Activated CD4-positive, CD25-positive, alpha-beta regulatory T cell treated with anti-CD3 and anti-CD28 coated beads, Interleukin-2, amount 50 U/mL, for 24 hours (primary cell): ENCODE measurements at regions not wholly inside any gene's neighbourhood (a gene's known extent, or its start where the extent isn't known, plus 50 kb on each side); places are given as distances from the start of the nearest gene placed in this dataset.

Experiments
- ATAC-seq, 2 donors: fragments of 150-1000 bp; cut with Tn5 transposase; one replicate each; pipeline ENCODE4 v1.10.0; 2021; ENCODE audit warnings: mild to moderate bottlenecking in 1 of 2, moderate library complexity in 1 of 2

- no peak for ATAC-seq
These were observed 182.2 kb downstream of the USP12 start for GRCh38 chr13:26989261-26989956.

- no peak for ATAC-seq
These were observed 183.4 kb downstream of the USP12 start for GRCh38 chr13:26988059-26988769.

- ATAC-seq: no peak
These were observed 184.1 kb downstream of the USP12 start for GRCh38 chr13:26987486-26988013.

- ATAC-seq: peak; percentile 81 to 87
These were observed 186.2 kb downstream of the USP12 start for GRCh38 chr13:26985285-26985878.

GRCh38 chr13:26984337-26984736 lies 187.3 kb downstream of the USP12 start:
- no peak for ATAC-seq

- ATAC-seq: no peak
These were observed 187.9 kb downstream of the USP12 start for GRCh38 chr13:26983543-26984320.

- no peak for ATAC-seq
These were observed 191.2 kb downstream of the USP12 start for GRCh38 chr13:26980099-26981031.

GRCh38 chr13:26979334-26979733 lies 192.3 kb downstream of the USP12 start:
- ATAC-seq: no peak

GRCh38 chr13:26978081-26978860 lies 193.3 kb downstream of the USP12 start:
- ATAC-seq: no peak

- ATAC-seq: no peak
These were observed 194.1 kb downstream of the USP12 start for GRCh38 chr13:26977541-26977940.

- no peak for ATAC-seq
These were observed 195.3 kb downstream of the USP12 start for GRCh38 chr13:26976313-26976712.

GRCh38 chr13:26973946-26974345 lies 197.7 kb downstream of the USP12 start:
- ATAC-seq: no peak

- no peak for ATAC-seq
These were observed 198.3 kb downstream of the USP12 start for GRCh38 chr13:26973295-26973694.

GRCh38 chr13:26971990-26972887 lies 199.4 kb downstream of the USP12 start:
- ATAC-seq: peak in 1 of 2 donors; percentile 34

GRCh38 chr13:26968431-26969341 lies 202.9 kb downstream of the USP12 start:
- ATAC-seq: no peak

GRCh38 chr13:26967119-26968038 lies 204.2 kb downstream of the USP12 start:
- no peak for ATAC-seq

- ATAC-seq: no peak
These were observed 204.9 kb downstream of the USP12 start for GRCh38 chr13:26966701-26967080.
